GM12891 (cell line): ENCODE measurements at regions not wholly inside any gene's neighbourhood (a gene's known extent, or its start where the extent isn't known, plus 50 kb on each side); places are given as distances from the start of the nearest gene placed in this dataset.
"Not testable (repeated sequence)": the region's sequence is repeated elsewhere in the genome, so short reads cannot be mapped to it uniquely, and the experiment has no call there.

Experiments
- DNase-seq: peaks from one replicate; pipeline ENCODE4 v3.0.0; 2011; ENCODE audit warnings: low spot score; ENCODE audit not compliant: insufficient read length
- FAIRE-seq: peaks from 2 replicates; lab custom pipeline; 2011; peaks lifted over from hg19 to GRCh38; lab: Jason Lieb, UNC
- PAX5 ChIP-seq: IDR thresholded peaks from 2 replicates; pipeline ENCODE4 v1.6.1; 2011; ENCODE audit warnings: low read length, moderate library complexity, mild to moderate bottlenecking; ENCODE audit not compliant: insufficient read depth, severe bottlenecking
- POLR2A ChIP-seq: IDR thresholded peaks from 2 replicates; pipeline ENCODE4 v1.6.1; 2011; ENCODE audit warnings: low read depth, low read length, control low read depth
- POLR2AphosphoS5 ChIP-seq: IDR thresholded peaks from 2 replicates; pipeline ENCODE4 v1.6.1; 2011; ENCODE audit warnings: low read depth, low read length, control low read depth
- POU2F2 ChIP-seq: IDR thresholded peaks from 2 replicates; pipeline ENCODE4 v1.6.1; 2011; ENCODE audit warnings: low read depth, mild to moderate bottlenecking, control low read depth, low read length, moderate library complexity
- SPI1 ChIP-seq: IDR thresholded peaks from 2 replicates; pipeline ENCODE4 v1.6.1; 2011; ENCODE audit warnings: low read depth, low read length, control low read depth
- TAF1 ChIP-seq: IDR thresholded peaks from 2 replicates; pipeline ENCODE4 v1.6.1; 2011; ENCODE audit warnings: low read depth, low read length, control low read depth

DNA sequence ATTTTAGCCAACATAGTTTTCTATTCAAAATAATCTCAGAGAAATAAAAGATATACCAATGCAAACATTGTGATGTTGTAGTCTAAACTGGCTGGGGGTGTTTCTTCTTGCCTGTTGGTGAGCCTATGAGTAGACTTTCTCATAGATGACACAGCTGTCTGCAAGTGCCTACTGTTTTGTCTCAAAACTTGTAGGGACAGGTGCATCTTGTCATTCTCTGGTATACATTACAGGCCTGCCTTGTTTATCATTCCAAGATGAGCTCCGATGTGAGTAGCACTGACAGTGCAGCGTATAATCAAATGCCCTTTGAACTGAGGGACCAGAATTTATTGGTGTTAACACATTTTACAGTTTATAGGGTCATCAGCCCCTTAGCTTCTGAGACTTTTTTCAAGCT lies 353.8 kb downstream of the PRDM5 start:
- DNase-seq (no peak), FAIRE-seq (no peak)
- TF ChIP-seq POU2F2: no peak
- no peak for TF ChIP-seq TAF1
- TF ChIP-seq PAX5: no peak
- TF ChIP-seq POLR2AphosphoS5: no peak
- TF ChIP-seq POLR2A: no peak
- no peak for TF ChIP-seq SPI1

DNA sequence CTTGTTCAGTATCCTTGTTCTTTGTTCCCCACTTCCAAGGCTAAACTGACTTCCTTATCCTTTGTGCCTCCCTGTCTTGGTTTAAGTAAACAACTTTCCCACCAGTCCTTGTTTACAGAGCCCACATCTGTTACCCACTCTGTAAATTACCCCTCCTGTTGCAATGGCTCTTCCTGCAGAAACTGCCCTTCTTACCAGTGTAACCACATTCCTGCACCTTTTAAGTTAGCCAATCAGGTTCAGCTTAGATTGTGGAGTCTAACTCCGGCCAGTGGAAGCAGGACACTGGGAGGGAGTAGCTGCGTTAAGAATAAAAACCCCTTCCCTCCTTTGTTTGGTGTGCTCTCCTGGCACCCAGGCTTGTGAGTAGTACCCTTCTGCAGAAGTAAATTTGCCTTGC lies 360.9 kb downstream of the PRDM5 start:
- TF ChIP-seq POLR2AphosphoS5: no peak
- FAIRE-seq (no peak), DNase-seq (no peak)

DNA sequence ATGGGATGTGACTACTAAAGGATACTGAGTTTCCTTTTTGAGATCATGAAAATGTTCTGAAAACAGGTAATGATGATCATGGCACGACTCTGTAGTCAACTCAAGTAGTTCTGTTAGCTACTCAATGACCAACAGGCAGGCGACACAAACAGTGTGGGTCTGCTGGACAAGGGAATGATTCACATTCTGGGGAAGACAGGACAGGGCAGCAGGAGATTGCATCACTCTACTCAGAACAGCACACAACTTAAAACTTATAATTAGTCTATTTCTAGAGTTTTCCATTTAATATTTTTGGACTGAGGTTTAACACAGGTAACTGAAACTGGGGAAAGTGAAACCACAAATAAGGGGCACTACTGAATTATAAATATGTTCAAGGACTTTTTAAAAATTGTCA lies 365.2 kb downstream of the PRDM5 start:
- FAIRE-seq: no peak
- no peak for DNase-seq
- no peak for TF ChIP-seq POLR2AphosphoS5
- no peak for TF ChIP-seq SPI1
- TF ChIP-seq TAF1: no peak
- TF ChIP-seq PAX5: no peak
- no peak for TF ChIP-seq POLR2A
- TF ChIP-seq POU2F2: no peak

DNA sequence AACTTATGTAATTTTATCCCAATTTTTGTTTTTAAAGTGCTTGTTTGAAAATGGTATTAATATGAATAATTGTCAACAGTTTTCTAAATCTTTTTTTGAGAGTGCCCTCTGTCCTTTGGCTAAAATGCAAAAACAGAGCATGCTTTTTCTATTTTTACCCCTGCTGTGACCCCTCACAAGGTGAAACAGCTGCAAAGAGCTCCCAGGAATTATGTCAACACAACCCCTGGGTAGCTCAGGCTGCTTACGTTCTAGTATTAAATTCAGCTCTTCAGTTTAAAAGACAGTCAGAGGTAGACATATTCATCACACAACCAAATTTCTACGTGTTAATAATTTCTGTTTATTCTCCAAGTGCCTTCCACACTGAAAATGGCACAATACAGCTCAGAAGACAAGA lies 367.5 kb downstream of the PRDM5 start:
- no peak for DNase-seq

DNA sequence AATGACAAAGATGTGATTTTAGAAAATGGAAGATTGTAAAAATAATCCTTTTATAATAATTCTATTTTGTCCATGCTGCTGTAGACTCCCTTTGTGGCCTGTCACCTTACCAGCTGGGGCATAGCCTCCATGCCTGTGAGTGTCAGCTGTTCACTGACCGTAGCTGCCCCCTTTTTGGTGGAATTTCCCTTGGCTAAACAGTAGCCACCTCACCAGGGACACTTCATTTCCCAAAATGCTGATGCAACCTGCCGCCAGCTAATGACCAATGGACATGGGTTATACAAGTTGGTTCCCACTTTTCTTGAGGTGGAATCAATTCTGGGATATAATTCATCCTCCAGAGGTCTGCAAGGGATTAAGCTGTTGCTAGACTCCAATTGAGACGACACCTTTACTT lies 368.4 kb downstream of the PRDM5 start:
- TF ChIP-seq POLR2A (no peak), PAX5 (no peak), SPI1 (no peak)
- DNase-seq (no peak), FAIRE-seq (no peak)

More for the DNA sequence above, 367.5 kb downstream of the PRDM5 start:
- no peak for FAIRE-seq
- no peak for TF ChIP-seq POLR2A
- TF ChIP-seq PAX5: no peak
- no peak for TF ChIP-seq POLR2AphosphoS5
- no peak for TF ChIP-seq TAF1
- TF ChIP-seq SPI1: no peak
- no peak for TF ChIP-seq POU2F2

DNA sequence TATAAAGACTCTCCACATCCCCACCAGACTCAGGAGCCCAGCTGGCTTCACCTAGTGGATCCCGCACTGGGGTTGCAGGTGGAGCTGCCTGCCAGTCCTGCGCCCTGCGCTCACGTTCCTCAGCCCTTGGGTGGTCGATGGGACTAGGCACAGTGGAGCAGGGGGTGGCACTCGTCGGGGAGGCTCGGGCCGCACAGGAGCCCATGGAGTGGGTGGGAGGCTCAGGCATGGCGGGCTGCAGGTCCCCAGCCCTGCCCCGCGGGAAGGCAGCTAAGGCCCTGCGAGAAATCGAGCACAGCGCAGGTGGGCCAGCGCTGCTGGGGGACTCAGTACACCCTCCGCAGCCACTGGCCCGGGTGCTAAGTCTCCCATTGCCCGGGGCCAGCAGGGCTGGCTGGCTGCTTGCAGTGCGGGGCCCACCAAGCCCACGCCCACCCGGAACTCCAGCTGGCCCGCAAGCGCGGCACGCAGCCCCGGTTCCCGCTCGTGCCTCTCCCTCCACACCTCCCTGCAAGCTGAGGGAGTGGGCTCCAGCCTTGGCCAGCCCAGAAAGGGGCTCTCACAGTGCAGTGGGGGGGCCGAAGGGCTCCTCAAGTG lies 371.8 kb downstream of the PRDM5 start:
- FAIRE-seq, DNase-seq: not testable (repeated sequence)

DNA sequence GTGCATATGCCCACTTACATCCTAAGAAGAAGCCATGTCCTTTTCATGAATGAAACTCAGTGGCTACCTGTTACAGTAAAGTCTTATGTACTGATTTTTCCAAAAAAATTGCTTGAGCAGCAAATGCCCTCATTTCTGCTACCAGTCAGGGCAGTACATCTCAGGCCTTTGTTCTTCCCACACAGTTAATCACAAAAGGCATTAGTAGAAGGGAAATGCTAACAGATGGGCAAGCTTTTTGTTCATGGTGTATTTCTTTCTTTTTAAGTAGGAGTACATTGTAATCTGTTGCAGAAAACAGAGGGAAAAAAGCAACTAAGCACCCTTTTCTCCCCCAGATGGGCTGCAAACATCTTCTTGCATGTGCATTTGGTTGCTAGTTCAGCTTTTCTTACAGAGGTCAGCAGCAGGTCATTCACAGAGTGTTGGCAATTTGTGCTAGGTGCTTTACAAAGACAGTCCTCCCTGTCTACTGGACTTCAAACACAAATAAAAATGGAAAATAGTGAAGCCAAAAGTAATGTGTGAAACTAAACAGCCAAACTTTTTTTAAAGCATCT lies 373.4 kb downstream of the PRDM5 start:
- TF ChIP-seq POLR2AphosphoS5: no peak
- no peak for TF ChIP-seq TAF1
- no peak for TF ChIP-seq PAX5
- TF ChIP-seq POLR2A: no peak
- TF ChIP-seq SPI1: no peak
- TF ChIP-seq POU2F2: no peak
- FAIRE-seq: no peak

DNA sequence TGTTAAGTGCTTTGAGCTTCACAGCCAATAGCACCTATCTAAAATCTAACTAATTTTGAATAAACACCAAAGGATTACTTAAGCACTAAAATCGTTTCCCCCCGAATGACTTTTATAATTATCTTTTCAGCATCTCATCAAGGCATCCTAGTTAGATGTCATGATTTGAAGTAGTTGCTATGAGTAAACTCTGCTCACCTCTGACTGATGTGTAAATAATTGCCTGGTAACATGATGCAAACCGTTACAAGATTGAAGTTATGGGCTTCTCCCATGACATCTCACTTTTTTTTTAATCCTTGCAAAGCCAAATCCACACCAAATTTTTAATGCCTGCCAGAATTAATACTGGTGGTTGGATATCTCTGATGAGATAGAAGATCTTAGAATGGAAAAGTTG lies 377.1 kb downstream of the PRDM5 start:
- DNase-seq: no peak
- no peak for FAIRE-seq
- no peak for TF ChIP-seq PAX5
- TF ChIP-seq POLR2AphosphoS5: no peak
- TF ChIP-seq TAF1: no peak
- TF ChIP-seq POU2F2: no peak
- no peak for TF ChIP-seq POLR2A
- no peak for TF ChIP-seq SPI1

More for the DNA sequence above, 373.4 kb downstream of the PRDM5 start:
- no peak for DNase-seq

DNA sequence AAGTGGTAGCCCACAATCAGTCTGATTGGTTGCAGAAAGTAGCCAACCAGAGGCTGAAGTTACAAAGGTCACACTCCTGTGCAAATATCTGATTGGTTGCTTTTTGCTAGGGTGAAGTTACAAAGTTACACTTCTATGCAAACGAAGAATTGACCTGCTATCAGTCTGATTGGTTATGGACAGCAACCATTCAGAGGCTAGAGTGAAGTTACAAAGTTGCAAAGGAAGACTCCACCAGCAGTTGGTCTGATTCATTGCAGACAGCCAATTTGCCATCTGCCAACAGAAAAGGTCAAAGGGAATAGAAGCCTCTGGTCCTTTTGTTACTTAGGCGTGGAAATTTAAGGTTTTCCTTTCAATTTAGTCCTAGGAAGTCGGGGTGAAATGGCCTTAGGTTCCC lies 377.7 kb downstream of the PRDM5 start:
- FAIRE-seq (no peak), DNase-seq (no peak)
- TF ChIP-seq POU2F2 (no peak), PAX5 (no peak), SPI1 (no peak), TAF1 (no peak), POLR2AphosphoS5 (no peak), POLR2A (no peak)

DNA sequence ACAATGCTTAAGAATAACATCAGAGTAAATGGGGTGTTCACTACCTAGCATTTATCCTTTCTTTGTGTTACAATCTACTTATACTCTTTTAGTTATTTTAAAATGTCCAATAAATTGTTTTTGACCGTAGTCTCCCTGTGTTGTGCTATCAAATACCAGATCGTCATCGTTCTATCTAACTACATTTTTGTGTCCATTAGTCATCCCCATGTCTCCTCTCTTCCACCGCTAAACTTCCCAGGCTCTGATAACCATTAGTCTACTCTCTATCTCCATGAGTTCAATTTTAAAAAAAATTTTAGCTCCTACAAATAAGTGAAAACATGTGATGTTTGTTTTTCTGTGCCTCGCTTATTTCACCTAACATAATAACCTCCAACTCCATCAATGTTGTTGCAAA lies 381.9 kb downstream of the PRDM5 start:
- no peak for FAIRE-seq
- TF ChIP-seq PAX5: no peak
- TF ChIP-seq POLR2A: no peak
- no peak for TF ChIP-seq TAF1
- TF ChIP-seq POU2F2: no peak
- no peak for TF ChIP-seq SPI1
- TF ChIP-seq POLR2AphosphoS5: no peak
- no peak for DNase-seq

DNA sequence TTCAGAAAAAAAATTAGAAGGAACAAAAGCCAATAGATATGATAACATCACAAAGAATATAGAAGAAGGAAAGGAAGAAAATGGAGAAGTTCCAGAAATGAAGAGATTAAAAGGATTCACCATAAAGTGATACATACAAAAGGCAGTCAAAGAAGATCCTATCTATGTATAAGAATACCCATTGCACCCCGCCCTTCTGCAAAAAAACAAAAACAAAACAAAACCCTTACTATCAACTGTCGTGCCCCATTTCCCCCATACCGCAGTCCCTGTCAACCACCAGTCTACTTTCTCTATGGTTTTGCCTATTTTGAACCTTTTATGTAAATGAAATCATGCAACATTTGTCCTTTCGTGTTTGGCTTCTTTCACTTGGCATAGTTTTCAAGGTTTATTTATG lies 385.6 kb downstream of the PRDM5 start:
- FAIRE-seq: no peak
- DNase-seq: no peak
- no peak for TF ChIP-seq POLR2AphosphoS5
- TF ChIP-seq POU2F2: no peak
- no peak for TF ChIP-seq SPI1
- TF ChIP-seq PAX5: no peak
- TF ChIP-seq POLR2A: no peak
- no peak for TF ChIP-seq TAF1
